HG03066 (cell line): ENCODE measurements at regions not wholly inside any gene's neighbourhood (a gene's known extent, or its start where the extent isn't known, plus 50 kb on each side); places are given as distances from the start of the nearest gene placed in this dataset.
A peak's percentile ranks its signal among the peaks of the same experiment; 100 is the strongest.
"Not testable (repeated sequence)": the region's sequence is repeated elsewhere in the genome, so short reads cannot be mapped to it uniquely, and the experiment has no call there.

Source experiments
- ATAC-seq: cut with Tn5 transposase; IDR thresholded peaks from one replicate; pipeline ENCODE4 v1.9.1; 2021; ENCODE audit warnings: low read depth; ENCODE audit not compliant: unreplicated experiment

GRCh38 chr10:62583876-62584615, 209.9 kb downstream of the ZNF365 start:
- no peak for ATAC-seq

GRCh38 chr10:62584731-62585130, 210.6 kb downstream of the ZNF365 start:
- ATAC-seq: no peak

- no peak for ATAC-seq
Measured at GRCh38 chr10:62585211-62585775, 211.1 kb downstream of the ZNF365 start.

GRCh38 chr10:62587011-62587410, 212.8 kb downstream of the ZNF365 start:
- no peak for ATAC-seq

- no peak for ATAC-seq
Measured at GRCh38 chr10:62588116-62588515, 213.9 kb downstream of the ZNF365 start.

GRCh38 chr10:62589689-62590088, 214.8 kb upstream of the ADO start:
- no peak for ATAC-seq

- no peak for ATAC-seq
Measured at GRCh38 chr10:62590306-62590705, 214.2 kb upstream of the ADO start.

GRCh38 chr10:62594093-62594520, 210.4 kb upstream of the ADO start:
- ATAC-seq: peak; percentile 76

- no peak for ATAC-seq
Measured at GRCh38 chr10:62597226-62597625, 207.3 kb upstream of the ADO start.

- ATAC-seq: no peak
Measured at GRCh38 chr10:62599161-62599560, 205.4 kb upstream of the ADO start.

- not testable (repeated sequence) for ATAC-seq
Measured at GRCh38 chr10:62606551-62606950, 198.0 kb upstream of the ADO start.

- not testable (repeated sequence) for ATAC-seq
Measured at GRCh38 chr10:62608189-62608875, 196.2 kb upstream of the ADO start.

GRCh38 chr10:62610649-62611229, 193.8 kb upstream of the ADO start:
- ATAC-seq: peak; percentile 64

GRCh38 chr10:62613424-62613823, 191.1 kb upstream of the ADO start:
- ATAC-seq: no peak

GRCh38 chr10:62613859-62614258, 190.7 kb upstream of the ADO start:
- no peak for ATAC-seq

GRCh38 chr10:62614389-62615157, 189.9 kb upstream of the ADO start:
- peak; percentile 45 for ATAC-seq

GRCh38 chr10:62616885-62617590, 187.5 kb upstream of the ADO start:
- no peak for ATAC-seq

GRCh38 chr10:62617652-62618051, 186.9 kb upstream of the ADO start:
- ATAC-seq: no peak

- no peak for ATAC-seq
Measured at GRCh38 chr10:62618054-62618453, 186.5 kb upstream of the ADO start.
